ENCODE measurements at regions not wholly inside any gene's neighbourhood (a gene's known extent, or its start where the extent isn't known, plus 50 kb on each side); places are given as distances from the start of the nearest gene placed in this dataset.

GRCh38 chr4:182975806-182976205 lies 58.6 kb upstream of the DCTD start (continued):
- TF ChIP-seq MYNN (IDR thresholded peaks at IDR 0.05) (peak; percentile 51; the same call in 1 of the 2 replicates), MYNN (CRISPR knock-in tag; IDR thresholded peaks at IDR 0.05) (no peak), SREBF1 (IDR thresholded peaks at IDR 0.05; ENCODE audit: borderline replicate concordance, low read depth, low read length) (no peak), TFAM (CRISPR knock-in tag; conservative IDR thresholded peaks at IDR 0.05) (no peak), HSF4 (CRISPR knock-in tag; IDR thresholded peaks at IDR 0.05; ENCODE audit: borderline replicate concordance) (no peak), ZNF140 (CRISPR knock-in tag; IDR thresholded peaks at IDR 0.05) (no peak), PRMT5 (CRISPR knock-in tag; IDR thresholded peaks at IDR 0.05) (no peak), BDP1 (IDR thresholded peaks at IDR 0.05; ENCODE audit: insufficient read depth, insufficient read length) (no peak), MAFF (IDR thresholded peaks at IDR 0.05; ENCODE audit: low read length) (no peak), MXI1 (IDR thresholded peaks at IDR 0.05; ENCODE audit: low read depth, low read length) (no peak), ZNF609 (CRISPR knock-in tag; IDR thresholded peaks at IDR 0.05; ENCODE audit: borderline replicate concordance) (no peak), HIVEP1 (CRISPR knock-in tag; IDR thresholded peaks at IDR 0.05) (no peak), ESRRA (IDR thresholded peaks at IDR 0.05; ENCODE audit: borderline replicate concordance, low read depth) (no peak), ZBTB43 (CRISPR knock-in tag; IDR thresholded peaks at IDR 0.05) (no peak), ZFP91 (CRISPR knock-in tag; IDR thresholded peaks at IDR 0.05) (no peak), NCOR1 (IDR thresholded peaks at IDR 0.05) (peak; percentile 34; the same call in 1 of the 2 replicates), ZNF79 (CRISPR knock-in tag; IDR thresholded peaks at IDR 0.05; ENCODE audit: low read depth) (no peak), ZNF174 (CRISPR knock-in tag; IDR thresholded peaks at IDR 0.05) (no peak), RAD21 (CRISPR knock-in tag; conservative IDR thresholded peaks at IDR 0.05 in 1 of 2, IDR thresholded peaks at IDR 0.05 in 1 of 2) (no peak), ZNF280A (IDR thresholded peaks at IDR 0.05; ENCODE audit: low read depth, partially characterized antibody) (no peak)

Data from K562 (cell line).